Chondrocyte (in vitro differentiated cells): ENCODE measurements at regions not wholly inside any gene's neighbourhood (a gene's known extent, or its start where the extent isn't known, plus 50 kb on each side); places are given as distances from the start of the nearest gene placed in this dataset.

Experiments used
- DNase-seq: peaks from one replicate; pipeline ENCODE4 v3.0.0; 2021; ENCODE audit warnings: mixed read lengths, low spot score
- H3K27ac Mint-ChIP-seq: one replicate; pipeline ENCODE4 v1.8.0; 2021; ENCODE audit warnings: mild to moderate bottlenecking, moderate library complexity, mixed read lengths; ENCODE audit not compliant: unreplicated experiment
- H3K27me3 Mint-ChIP-seq: 2 replicates; pipeline ENCODE4 v1.8.0; 2021; ENCODE audit warnings: low read depth, mixed read lengths
- H3K36me3 Mint-ChIP-seq: 2 replicates; pipeline ENCODE4 v1.8.0; 2021; ENCODE audit warnings: low read depth, mixed read lengths
- H3K4me1 Mint-ChIP-seq: 2 replicates; pipeline ENCODE4 v1.8.0; 2021; ENCODE audit warnings: low read depth, mild to moderate bottlenecking, mixed read lengths
- H3K4me3 Mint-ChIP-seq: one replicate; pipeline ENCODE4 v1.8.0; 2021; ENCODE audit warnings: mild to moderate bottlenecking, moderate library complexity, mixed read lengths; ENCODE audit not compliant: unreplicated experiment
- H3K9me3 Mint-ChIP-seq: 2 replicates; pipeline ENCODE4 v1.8.0; 2021; ENCODE audit warnings: low read depth, mixed read lengths
- CTCF ChIP-seq: fragments of 200-600 bp; sonication (generic); IDR thresholded peaks from 2 replicates; pipeline ENCODE4 v1.5.0; 2021; ENCODE audit warnings: antibody characterized with exemption, mild to moderate bottlenecking, moderate library complexity

GRCh38 chr3:41064526-41064925 is 134.8 kb upstream of the CTNNB1 start:
- Mint-ChIP-seq H3K9me3 (peaks cover 3% of the 10 kb centered on the region), H3K27ac (no peak overlapping the region), H3K36me3 (no peaks in the 10 kb centered on the region), H3K4me3 (no peak overlapping the region), H3K4me1 (no peaks in the 10 kb centered on the region), H3K27me3 (peaks cover 4% of the 10 kb centered on the region)
- DNase-seq = no peak
- no peak for TF ChIP-seq CTCF

GRCh38 chr3:41065340-41065739 is 134.0 kb upstream of the CTNNB1 start:
- Mint-ChIP-seq H3K36me3 (no peaks in the 10 kb centered on the region), H3K27me3 (peaks cover 4% of the 10 kb centered on the region), H3K27ac (no peak overlapping the region), H3K4me3 (no peak overlapping the region), H3K9me3 (peaks cover 3% of the 10 kb centered on the region), H3K4me1 (no peaks in the 10 kb centered on the region)
- no peak for DNase-seq
- no peak for TF ChIP-seq CTCF

GRCh38 chr3:41073190-41073589 is 126.1 kb upstream of the CTNNB1 start:
- Mint-ChIP-seq H3K27me3 (peaks cover 6% of the 10 kb centered on the region), H3K4me3 (no peak overlapping the region), H3K27ac (no peak overlapping the region), H3K9me3 (no peaks in the 10 kb centered on the region), H3K4me1 (no peaks in the 10 kb centered on the region), H3K36me3 (no peaks in the 10 kb centered on the region)
- no peak for DNase-seq
- TF ChIP-seq CTCF = no peak

GRCh38 chr3:41075975-41076374 is 123.3 kb upstream of the CTNNB1 start:
- H3K36me3 Mint-ChIP-seq = no peaks in the 10 kb centered on the region
- H3K4me1 Mint-ChIP-seq = no peaks in the 10 kb centered on the region
- no peak for TF ChIP-seq CTCF
- H3K9me3 Mint-ChIP-seq = no peaks in the 10 kb centered on the region
- DNase-seq = no peak
- H3K27me3 Mint-ChIP-seq = peaks cover 7% of the 10 kb centered on the region
- H3K4me3 Mint-ChIP-seq = no peak overlapping the region
- no peak overlapping the region for H3K27ac Mint-ChIP-seq

GRCh38 chr3:41076399-41076798 is 122.9 kb upstream of the CTNNB1 start:
- peaks cover 10% of the 10 kb centered on the region for H3K27me3 Mint-ChIP-seq
- H3K9me3 Mint-ChIP-seq = no peaks in the 10 kb centered on the region
- DNase-seq = no peak
- no peak for TF ChIP-seq CTCF
- no peak overlapping the region for H3K4me3 Mint-ChIP-seq
- no peak overlapping the region for H3K27ac Mint-ChIP-seq
- no peaks in the 10 kb centered on the region for H3K36me3 Mint-ChIP-seq
- H3K4me1 Mint-ChIP-seq = no peaks in the 10 kb centered on the region
